ENCODE measurements at regions not wholly inside any gene's neighbourhood (a gene's known extent, or its start where the extent isn't known, plus 50 kb on each side); places are given as distances from the start of the nearest gene placed in this dataset.

DNA sequence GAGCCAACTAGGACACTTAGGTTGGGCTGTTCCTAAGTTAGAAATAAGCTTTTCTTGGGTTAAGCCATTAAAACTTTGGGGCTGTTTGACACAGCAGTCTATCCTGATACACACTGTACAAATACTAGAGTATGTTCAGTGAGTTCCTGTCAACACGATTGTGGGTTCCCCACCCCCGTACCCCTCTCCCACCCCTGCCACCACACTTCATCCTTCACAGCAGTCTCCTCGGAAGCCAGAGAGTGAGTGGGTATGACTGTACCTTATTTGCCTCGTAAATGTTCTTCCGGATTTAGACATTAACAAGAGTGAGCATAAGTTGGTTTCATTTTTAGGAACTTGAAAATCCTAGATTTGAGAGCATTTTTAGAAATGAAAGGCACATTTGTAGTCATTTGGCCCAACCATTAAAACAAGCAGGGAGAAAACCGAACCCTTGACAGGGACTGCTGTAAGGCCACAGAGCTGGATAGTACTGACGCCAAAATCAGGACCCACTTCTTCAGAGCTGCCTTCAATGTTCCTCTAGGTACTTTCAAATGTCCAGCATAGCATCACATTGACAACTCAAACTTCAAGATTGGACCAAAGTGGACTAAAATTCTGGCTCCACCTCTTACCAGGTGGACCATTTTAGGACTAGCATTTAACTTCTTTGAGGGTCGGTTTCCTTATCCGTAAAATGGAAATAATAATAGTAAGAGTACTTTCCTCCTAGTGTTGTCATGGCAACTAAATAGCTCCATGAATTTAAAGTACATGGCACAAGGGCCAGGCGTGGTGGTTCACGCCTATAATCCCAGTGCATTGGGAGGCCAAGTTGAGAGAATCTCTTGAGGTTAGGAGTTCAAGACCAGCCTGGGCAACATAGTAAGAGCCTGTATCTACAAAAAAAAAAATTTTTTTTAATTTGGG, 166.3 kb upstream of the SERTAD2 start:
- no peak for DNase-seq (ENCODE audit: low spot score)
- H2AK5ac ChIP-seq (ENCODE audit: low read depth, low read length) = no peak overlapping the region
- no peak overlapping the region for H2BK120ac ChIP-seq (ENCODE audit: low read depth, low read length)
- no peaks in the 10 kb centered on the region for H3K9me3 ChIP-seq (replicated peaks in 1 of 2; ENCODE audit: control insufficient read depth in 2 of 2, insufficient read depth in 1 of 2, low read depth in 1 of 2, low read length in 2 of 2)
- H3K27me3 ChIP-seq (ENCODE audit: control insufficient read depth in 3 of 3, insufficient read depth in 3 of 3, low read depth in 1 of 3, low read length in 3 of 3) = peaks cover 0 to 40% (median 0%) of the 10 kb centered on the region in 3 experiments
- H4K91ac ChIP-seq (ENCODE audit: low read depth, low read length, poor library complexity) = no peak overlapping the region
- H2AFZ ChIP-seq (ENCODE audit: low read length) = no peak overlapping the region
- WGBS, 2 donors (ENCODE audit: extremely low coverage in 2 of 2, insufficient read length in 2 of 2, insufficient replicate concordance in 1 of 2) = no CpG with 5 or more reads among the region's 11 CpGs
- no peak overlapping the region for H3K4me3 ChIP-seq (ENCODE audit: low read length in 2 of 2)
- H2BK15ac ChIP-seq (ENCODE audit: low read length) = no peak overlapping the region
- H2BK12ac ChIP-seq (ENCODE audit: low read length) = no peak overlapping the region
- H3K4me2 ChIP-seq (ENCODE audit: insufficient read depth, low read length, poor library complexity, severe bottlenecking) = no peak overlapping the region
- H3K23ac ChIP-seq (ENCODE audit: low read depth, low read length, poor library complexity) = no peak overlapping the region
- no peaks in the 10 kb centered on the region for H3K36me3 ChIP-seq (replicated peaks in 1 of 2; ENCODE audit: control insufficient read depth in 2 of 2, insufficient read depth in 2 of 2, low read length in 2 of 2)
- no peak overlapping the region for H3K4ac ChIP-seq (ENCODE audit: low read length)
- H4K8ac ChIP-seq (ENCODE audit: low read depth, low read length) = no peak overlapping the region
- H3K79me1 ChIP-seq (ENCODE audit: low read depth, low read length) = no peaks in the 10 kb centered on the region
- H2BK5ac ChIP-seq (ENCODE audit: low read length) = no peak overlapping the region
- no peak overlapping the region for H3K27ac ChIP-seq (replicated peaks; ENCODE audit: low read length)
- H3K18ac ChIP-seq (ENCODE audit: low read length) = no peak overlapping the region
- H3K4me1 ChIP-seq (ENCODE audit: control insufficient read depth in 2 of 2, insufficient read depth in 1 of 2, low read depth in 1 of 2, low read length in 2 of 2) = peaks cover 0 to 2% of the 10 kb centered on the region in 2 donors
- no peak overlapping the region for H3K14ac ChIP-seq (ENCODE audit: low read length)
- no peak overlapping the region for H3K9ac ChIP-seq (ENCODE audit: low read depth, low read length, poor library complexity)

DNA sequence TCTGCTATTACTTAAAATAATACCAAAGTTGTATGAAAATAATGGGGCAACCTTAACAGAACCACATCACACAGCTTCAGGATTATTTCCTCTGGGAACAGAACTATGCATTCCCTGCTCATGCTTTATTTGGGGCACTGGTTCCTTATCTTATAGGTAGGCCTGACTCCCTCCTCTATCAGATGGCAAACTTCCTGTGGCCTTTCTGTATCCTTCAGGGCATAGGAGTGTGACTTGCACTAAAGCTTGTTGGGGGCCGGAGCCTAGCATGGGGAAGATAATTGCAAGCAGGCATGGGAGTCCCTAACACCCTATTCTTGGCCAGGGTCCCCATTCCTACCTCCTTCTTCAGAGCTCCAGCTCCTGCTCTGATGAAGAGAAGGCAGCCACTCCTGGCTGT, 167.2 kb upstream of the SERTAD2 start:
- Histone ChIP-seq H2BK120ac (ENCODE audit: low read depth, low read length) (no peak overlapping the region), H3K18ac (ENCODE audit: low read length) (no peak overlapping the region), H2AK5ac (ENCODE audit: low read depth, low read length) (no peak overlapping the region), H4K91ac (ENCODE audit: low read depth, low read length, poor library complexity) (no peak overlapping the region), H2BK5ac (ENCODE audit: low read length) (no peak overlapping the region), H3K36me3 (replicated peaks in 1 of 2; ENCODE audit: control insufficient read depth in 2 of 2, insufficient read depth in 2 of 2, low read length in 2 of 2) (no peaks in the 10 kb centered on the region), H3K23ac (ENCODE audit: low read depth, low read length, poor library complexity) (no peak overlapping the region), H3K9me3 (replicated peaks in 1 of 2; ENCODE audit: control insufficient read depth in 2 of 2, insufficient read depth in 1 of 2, low read depth in 1 of 2, low read length in 2 of 2) (no peaks in the 10 kb centered on the region), H3K27ac (replicated peaks; ENCODE audit: low read length) (no peak overlapping the region), H3K79me1 (ENCODE audit: low read depth, low read length) (no peaks in the 10 kb centered on the region), H3K14ac (ENCODE audit: low read length) (no peak overlapping the region), H3K27me3 (ENCODE audit: control insufficient read depth in 3 of 3, insufficient read depth in 3 of 3, low read depth in 1 of 3, low read length in 3 of 3) (peaks cover 0 to 34% (median 0%) of the 10 kb centered on the region in 3 experiments), H2AFZ (ENCODE audit: low read length) (no peak overlapping the region), H2BK12ac (ENCODE audit: low read length) (no peak overlapping the region), H2BK15ac (ENCODE audit: low read length) (no peak overlapping the region), H3K4me3 (ENCODE audit: low read length in 2 of 2) (no peak overlapping the region), H4K8ac (ENCODE audit: low read depth, low read length) (no peak overlapping the region), H3K4ac (ENCODE audit: low read length) (no peak overlapping the region), H3K9ac (ENCODE audit: low read depth, low read length, poor library complexity) (no peak overlapping the region), H3K4me2 (ENCODE audit: insufficient read depth, low read length, poor library complexity, severe bottlenecking) (no peak overlapping the region), H3K4me1 (ENCODE audit: control insufficient read depth in 2 of 2, insufficient read depth in 1 of 2, low read depth in 1 of 2, low read length in 2 of 2) (peaks cover 0 to 2% of the 10 kb centered on the region in 2 donors)
- DNase-seq (ENCODE audit: low spot score) = no peak
- WGBS, 2 donors (ENCODE audit: extremely low coverage in 2 of 2, insufficient read length in 2 of 2, insufficient replicate concordance in 1 of 2) = no CpG with 5 or more reads among the region's 1 CpG

DNA sequence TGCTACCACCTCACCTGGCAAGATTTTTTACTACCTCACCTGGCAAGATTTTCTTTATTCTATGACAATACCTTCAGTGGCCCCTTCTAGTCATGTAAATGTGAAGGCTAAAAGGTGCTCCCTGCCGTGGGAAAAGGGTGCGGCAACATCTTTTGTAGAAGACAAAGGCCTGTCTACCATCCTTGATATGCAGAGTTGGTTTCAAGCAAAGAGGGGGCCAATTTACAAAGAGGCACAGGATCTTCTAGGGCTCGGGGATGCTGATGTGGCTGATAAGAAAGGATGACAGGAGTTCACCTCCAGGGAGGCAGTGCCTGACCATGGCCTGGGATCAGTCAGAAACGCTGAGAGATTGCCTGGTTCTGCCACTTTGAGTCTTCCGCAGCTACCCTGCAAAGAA, 165.4 kb upstream of the SLC1A4 start:
- Histone ChIP-seq H4K91ac (ENCODE audit: low read depth, low read length, poor library complexity) (no peak overlapping the region), H3K23ac (ENCODE audit: low read depth, low read length, poor library complexity) (no peak overlapping the region), H3K4me1 (ENCODE audit: control insufficient read depth in 2 of 2, insufficient read depth in 1 of 2, low read depth in 1 of 2, low read length in 2 of 2) (peaks cover 6 to 7% of the 10 kb centered on the region in 2 donors), H3K27ac (replicated peaks; ENCODE audit: low read length) (no peak overlapping the region), H2BK5ac (ENCODE audit: low read length) (no peak overlapping the region), H3K9ac (ENCODE audit: low read depth, low read length, poor library complexity) (no peak overlapping the region), H2BK12ac (ENCODE audit: low read length) (no peak overlapping the region), H3K36me3 (replicated peaks in 1 of 2; ENCODE audit: control insufficient read depth in 2 of 2, insufficient read depth in 2 of 2, low read length in 2 of 2) (no peaks in the 10 kb centered on the region), H2BK15ac (ENCODE audit: low read length) (no peak overlapping the region), H3K4me2 (ENCODE audit: insufficient read depth, low read length, poor library complexity, severe bottlenecking) (no peak overlapping the region), H3K4me3 (ENCODE audit: low read length in 2 of 2) (no peak overlapping the region), H4K8ac (ENCODE audit: low read depth, low read length) (no peak overlapping the region), H2BK120ac (ENCODE audit: low read depth, low read length) (no peak overlapping the region), H2AFZ (ENCODE audit: low read length) (peak overlapping the region; percentile 17), H3K4ac (ENCODE audit: low read length) (no peak overlapping the region), H2AK5ac (ENCODE audit: low read depth, low read length) (no peak overlapping the region), H3K27me3 (ENCODE audit: control insufficient read depth in 3 of 3, insufficient read depth in 3 of 3, low read depth in 1 of 3, low read length in 3 of 3) (peaks cover 0 to 31% (median 0%) of the 10 kb centered on the region in 3 experiments), H3K18ac (ENCODE audit: low read length) (no peak overlapping the region), H3K79me1 (ENCODE audit: low read depth, low read length) (no peaks in the 10 kb centered on the region), H3K14ac (ENCODE audit: low read length) (no peak overlapping the region), H3K9me3 (replicated peaks in 1 of 2; ENCODE audit: control insufficient read depth in 2 of 2, insufficient read depth in 1 of 2, low read depth in 1 of 2, low read length in 2 of 2) (no peaks in the 10 kb centered on the region)
- no CpG with 5 or more reads among the region's 5 CpGs for WGBS, 2 donors (ENCODE audit: extremely low coverage in 2 of 2, insufficient read length in 2 of 2, insufficient replicate concordance in 1 of 2)
- DNase-seq (ENCODE audit: low spot score) = no peak

DNA sequence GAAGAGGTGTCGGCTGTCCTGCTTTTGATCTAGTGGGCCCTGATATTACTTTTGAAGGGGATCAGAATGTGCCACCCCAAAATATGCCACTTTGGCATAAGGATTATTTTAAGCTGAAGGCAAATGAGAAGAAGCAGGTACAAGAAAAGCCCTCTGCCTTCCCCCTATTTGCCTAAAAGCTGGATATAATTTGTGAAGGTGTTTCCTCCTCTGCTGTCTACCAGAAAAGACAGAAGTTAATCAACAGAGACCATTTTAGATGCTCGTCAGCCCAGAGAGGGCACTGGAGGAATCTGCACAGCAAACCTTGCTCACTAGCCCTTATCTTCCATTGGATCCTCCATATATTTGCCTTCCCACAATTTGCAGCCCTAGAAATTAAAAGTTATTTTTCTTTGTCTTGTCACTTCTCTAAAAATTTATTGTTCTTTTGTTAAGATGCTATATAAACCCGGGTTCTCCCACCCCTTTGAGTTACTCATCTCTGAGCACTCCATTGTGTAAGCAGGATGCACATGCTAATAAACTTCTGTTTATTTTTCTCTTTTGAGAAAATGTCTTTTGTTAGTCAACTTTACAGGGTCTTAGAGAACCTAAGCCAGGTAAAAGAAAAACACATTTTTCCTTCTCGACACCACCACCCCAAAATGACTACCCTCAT, 163.2 kb upstream of the SLC1A4 start:
- Histone ChIP-seq H3K4ac (ENCODE audit: low read length) (no peak overlapping the region), H3K4me2 (ENCODE audit: insufficient read depth, low read length, poor library complexity, severe bottlenecking) (no peak overlapping the region), H3K27me3 (ENCODE audit: control insufficient read depth in 3 of 3, insufficient read depth in 3 of 3, low read depth in 1 of 3, low read length in 3 of 3) (peaks cover 0 to 29% (median 0%) of the 10 kb centered on the region in 3 experiments), H2BK120ac (ENCODE audit: low read depth, low read length) (no peak overlapping the region), H3K36me3 (replicated peaks in 1 of 2; ENCODE audit: control insufficient read depth in 2 of 2, insufficient read depth in 2 of 2, low read length in 2 of 2) (no peaks in the 10 kb centered on the region), H3K14ac (ENCODE audit: low read length) (no peak overlapping the region), H2AK5ac (ENCODE audit: low read depth, low read length) (no peak overlapping the region), H2AFZ (ENCODE audit: low read length) (no peak overlapping the region), H3K4me3 (ENCODE audit: low read length in 2 of 2) (no peak overlapping the region), H2BK15ac (ENCODE audit: low read length) (no peak overlapping the region), H4K91ac (ENCODE audit: low read depth, low read length, poor library complexity) (no peak overlapping the region), H4K8ac (ENCODE audit: low read depth, low read length) (no peak overlapping the region), H2BK12ac (ENCODE audit: low read length) (no peak overlapping the region), H3K4me1 (ENCODE audit: control insufficient read depth in 2 of 2, insufficient read depth in 1 of 2, low read depth in 1 of 2, low read length in 2 of 2) (peaks cover 6 to 12% of the 10 kb centered on the region in 2 donors), H3K9me3 (replicated peaks in 1 of 2; ENCODE audit: control insufficient read depth in 2 of 2, insufficient read depth in 1 of 2, low read depth in 1 of 2, low read length in 2 of 2) (no peaks in the 10 kb centered on the region), H3K79me1 (ENCODE audit: low read depth, low read length) (no peaks in the 10 kb centered on the region), H3K9ac (ENCODE audit: low read depth, low read length, poor library complexity) (no peak overlapping the region), H3K27ac (replicated peaks; ENCODE audit: low read length) (no peak overlapping the region), H3K23ac (ENCODE audit: low read depth, low read length, poor library complexity) (no peak overlapping the region), H2BK5ac (ENCODE audit: low read length) (no peak overlapping the region), H3K18ac (ENCODE audit: low read length) (no peak overlapping the region)
- no CpG with 5 or more reads among the region's 4 CpGs for WGBS, 2 donors (ENCODE audit: extremely low coverage in 2 of 2, insufficient read length in 2 of 2, insufficient replicate concordance in 1 of 2)
- no peak for DNase-seq (ENCODE audit: low spot score)
